HEK293 (cell line): ENCODE measurements at regions not wholly inside any gene's neighbourhood (a gene's known extent, or its start where the extent isn't known, plus 50 kb on each side); places are given as distances from the start of the nearest gene placed in this dataset.

Source experiments
- CTCF ChIP-seq: fragments of 450-650 bp; formaldehyde crosslinking; IDR thresholded peaks from 2 replicates; pipeline ENCODE4 v1.5.1; 2016; ENCODE audit warnings: missing biosample characterization, missing genetic modification characterization
- ZNF664 ChIP-seq: fragments of 450-650 bp; formaldehyde crosslinking; IDR thresholded peaks from 2 replicates; pipeline ENCODE4 v1.5.1; 2016; ENCODE audit warnings: missing biosample characterization, missing genetic modification characterization

- TF ChIP-seq CTCF (tag by site-specific recombination) (no peak), ZNF664 (tag by site-specific recombination) (no peak)
These were observed 83.0 kb downstream of the ISL1 start for GRCh38 chr5:51466214-51466613.
